OCI-LY3 (cell line): ENCODE measurements at regions not wholly inside any gene's neighbourhood (a gene's known extent, or its start where the extent isn't known, plus 50 kb on each side); places are given as distances from the start of the nearest gene placed in this dataset.
"Not testable (repeated sequence)": the region's sequence is repeated elsewhere in the genome, so short reads cannot be mapped to it uniquely, and the experiment has no call there.

Source experiments
- CTCF ChIP-seq: fragments of 200-600, 300-600 bp; sonication (generic); IDR thresholded peaks from 2 replicates; pipeline ENCODE4 v1.5.1; 2014; ENCODE audit warnings: antibody characterized with exemption, low read length, low read depth
- EZH2phosphoT487 ChIP-seq: fragments of 200-600 bp; shearing (Covaris generic); IDR thresholded peaks from 2 replicates; pipeline ENCODE4 v1.6.1; 2018; ENCODE audit warnings: antibody characterized with exemption, mixed run types, low read depth

DNA sequence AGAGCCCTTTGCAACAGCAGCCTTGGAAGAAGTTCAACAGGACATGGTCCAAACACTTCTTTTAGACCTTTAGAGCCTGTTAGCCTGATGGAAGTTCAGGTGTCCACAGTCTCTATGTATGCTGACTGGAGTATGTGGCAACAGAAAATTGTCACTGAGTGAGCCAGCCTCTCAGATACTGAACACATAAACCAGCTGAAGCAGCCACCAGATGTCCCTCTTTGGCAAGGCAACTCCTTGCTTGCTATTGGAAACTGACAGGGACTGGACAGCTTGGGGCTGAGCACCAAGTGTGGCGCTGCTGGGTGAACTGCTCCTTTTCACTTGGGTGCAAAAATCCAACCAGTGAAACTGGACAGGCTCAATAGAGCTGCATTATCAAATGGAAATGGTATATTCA, 1344.9 kb downstream of the RPIA start:
- peak; percentile 18; the same call in 1 of the 2 replicates for TF ChIP-seq CTCF
- not testable (repeated sequence) for TF ChIP-seq EZH2phosphoT487
